Left renal cortex interstitium (tissue), 4 donors: ENCODE measurements at regions not wholly inside any gene's neighbourhood (a gene's known extent, or its start where the extent isn't known, plus 50 kb on each side); places are given as distances from the start of the nearest gene placed in this dataset.
"Not testable (repeated sequence)": the region's sequence is repeated elsewhere in the genome, so short reads cannot be mapped to it uniquely, and the experiment has no call there.

Source experiments
- DNase-seq, 4 donors: peaks; one replicate each; pipeline ENCODE4 v3.0.0-alpha.2; 2013; ENCODE audit warnings: low read depth in 4 of 4, low spot score in 2 of 4, missing footprints in 1 of 4

DNA sequence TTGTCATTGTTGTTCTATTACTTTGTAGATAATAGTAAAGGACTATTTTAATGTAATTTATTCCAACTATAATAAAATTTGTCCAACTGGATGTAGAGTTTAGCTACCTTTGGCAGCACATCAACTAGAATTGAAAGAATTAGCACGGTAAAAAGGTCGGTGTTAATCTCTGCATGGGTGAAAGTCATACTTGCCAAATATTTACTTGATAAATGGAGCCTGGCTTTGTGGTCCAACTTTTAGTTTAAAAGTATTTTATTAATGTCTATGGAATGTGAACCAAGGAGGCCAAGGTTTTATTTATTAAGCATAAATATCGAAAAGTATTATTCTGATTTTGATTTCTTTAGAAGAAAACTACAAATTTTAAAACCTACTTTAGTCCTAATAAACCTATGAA, 1389.0 kb downstream of the PCDH9 start:
- no peak for DNase-seq

DNA sequence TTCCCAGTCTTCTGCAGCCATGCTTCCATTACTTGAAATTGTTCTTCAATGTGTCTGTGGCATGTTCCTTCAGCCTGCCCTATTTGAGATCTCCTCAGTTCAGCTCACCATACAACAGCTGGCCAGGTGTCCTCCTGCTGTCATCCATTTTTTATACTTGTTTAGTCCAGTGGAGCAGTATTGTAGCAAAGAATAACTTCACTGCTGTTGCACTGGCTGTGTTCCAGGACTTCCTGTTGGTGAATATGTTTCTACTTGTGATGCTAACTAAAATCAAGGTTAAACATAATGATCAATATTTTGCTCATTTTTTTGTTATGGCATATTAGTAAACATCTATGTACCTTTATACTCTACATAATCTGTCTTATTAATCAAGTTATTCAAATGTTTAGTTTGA, 1394.1 kb downstream of the PCDH9 start:
- DNase-seq = no peak

DNA sequence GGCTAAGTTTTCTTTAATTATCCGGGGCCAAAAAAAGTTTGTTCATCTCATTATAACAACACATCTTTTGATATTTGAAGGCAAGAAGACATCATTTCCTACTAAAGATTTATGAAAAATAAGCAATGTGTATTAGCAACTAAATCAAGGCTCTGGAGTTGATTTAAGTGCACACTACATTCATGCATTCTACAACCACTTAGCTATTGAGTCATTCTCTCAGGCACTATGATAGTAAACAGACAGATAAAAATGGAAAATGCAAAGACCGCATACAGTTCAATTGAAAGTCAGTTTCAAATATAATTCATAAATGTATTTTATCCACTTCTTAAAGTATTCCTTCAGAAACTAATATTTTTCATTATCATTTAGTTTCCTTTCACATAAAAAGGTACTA, 1395.2 kb downstream of the PCDH9 start:
- no peak for DNase-seq

DNA sequence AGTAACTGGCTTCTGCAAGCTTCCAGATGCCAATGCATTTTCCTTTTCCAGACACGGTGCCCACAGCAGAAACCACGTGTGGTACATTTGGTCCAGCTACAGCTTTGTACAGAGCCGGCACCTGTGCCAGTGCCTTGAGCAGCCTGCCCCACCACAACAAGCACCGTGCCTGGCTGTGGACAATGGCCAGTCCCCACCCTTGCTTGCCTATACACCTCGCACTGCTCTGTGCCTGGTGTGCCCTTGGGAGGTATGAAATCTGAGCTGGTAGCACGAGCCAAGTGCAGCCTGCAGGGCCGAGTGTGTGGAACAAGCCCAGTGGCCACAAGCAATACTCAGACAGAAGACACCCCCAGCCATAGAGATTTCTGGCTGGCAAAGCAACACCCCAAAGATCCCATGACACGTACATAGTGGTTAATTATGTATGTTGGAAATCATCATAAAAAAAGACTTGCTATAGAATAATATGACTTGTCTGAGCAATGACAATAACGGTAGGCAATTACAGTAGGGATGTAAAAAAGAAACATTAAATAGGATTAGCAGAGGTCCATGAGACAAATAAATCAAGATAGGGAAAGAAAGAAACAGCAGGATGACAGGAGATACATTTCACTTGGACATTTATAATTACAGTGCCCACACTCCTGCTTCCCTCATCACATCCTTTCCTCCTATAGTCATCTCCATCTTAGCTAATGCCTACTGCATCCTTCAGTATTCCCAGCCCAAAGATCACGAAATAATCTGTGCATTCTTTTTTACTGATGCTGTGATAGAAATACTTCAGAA, 1399.5 kb downstream of the PCDH9 start:
- DNase-seq = no peak

DNA sequence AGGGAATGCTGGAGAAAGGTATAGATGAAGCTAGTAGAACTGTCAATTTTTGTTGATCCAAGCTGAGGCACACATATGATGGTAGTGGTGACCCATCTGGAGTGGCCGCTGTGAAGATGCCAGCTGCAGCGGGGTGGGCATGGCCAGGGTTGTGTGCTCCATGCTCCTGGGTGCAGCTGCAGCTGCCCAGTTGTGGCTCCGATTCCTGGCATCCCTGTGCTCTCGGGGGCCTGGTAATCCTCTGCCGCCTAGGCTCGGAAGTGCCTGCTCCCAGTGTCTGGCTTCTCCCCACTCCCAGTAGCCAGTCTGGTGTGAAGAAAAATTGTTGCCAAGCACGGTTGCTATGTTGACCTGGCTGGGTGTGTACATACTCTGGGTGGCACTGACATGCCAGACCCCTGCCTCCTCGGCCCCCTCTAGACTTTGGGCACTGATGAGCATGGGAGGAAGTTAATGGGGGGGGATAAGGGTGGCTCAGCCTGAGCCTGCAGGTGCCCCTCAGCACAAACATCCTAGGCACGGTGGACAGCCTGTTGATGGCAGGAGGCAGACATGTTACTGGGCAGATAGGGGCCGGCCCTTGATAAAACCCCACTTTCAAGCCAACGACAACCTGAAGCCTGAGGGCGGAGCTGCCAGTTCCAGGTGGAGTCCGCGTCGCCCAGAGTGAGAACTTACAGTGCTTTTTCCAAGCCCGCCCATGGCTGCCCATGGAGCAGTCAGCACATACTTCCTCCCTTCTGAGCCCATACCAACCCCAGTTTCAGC, 1400.7 kb downstream of the PCDH9 start:
- DNase-seq = no peak

DNA sequence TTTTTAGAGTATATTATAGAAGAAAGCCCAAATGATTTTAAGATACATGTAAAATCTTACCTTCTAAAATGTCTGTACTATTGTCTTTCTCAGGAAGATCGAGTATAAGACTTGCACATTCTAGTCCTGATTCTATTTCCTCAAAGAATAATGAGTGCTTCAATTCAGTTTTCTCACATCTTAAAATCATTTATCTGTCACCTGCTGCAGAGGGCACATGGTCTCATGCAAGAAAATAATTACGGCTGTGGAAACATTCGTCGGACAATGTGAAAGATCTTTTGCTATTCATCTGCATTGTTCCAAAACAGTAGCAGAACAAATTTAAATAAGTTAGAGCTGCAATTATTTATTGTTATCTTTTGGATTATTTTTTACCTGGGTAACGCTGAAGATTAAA, 1403.5 kb downstream of the PCDH9 start:
- DNase-seq = no peak

DNA sequence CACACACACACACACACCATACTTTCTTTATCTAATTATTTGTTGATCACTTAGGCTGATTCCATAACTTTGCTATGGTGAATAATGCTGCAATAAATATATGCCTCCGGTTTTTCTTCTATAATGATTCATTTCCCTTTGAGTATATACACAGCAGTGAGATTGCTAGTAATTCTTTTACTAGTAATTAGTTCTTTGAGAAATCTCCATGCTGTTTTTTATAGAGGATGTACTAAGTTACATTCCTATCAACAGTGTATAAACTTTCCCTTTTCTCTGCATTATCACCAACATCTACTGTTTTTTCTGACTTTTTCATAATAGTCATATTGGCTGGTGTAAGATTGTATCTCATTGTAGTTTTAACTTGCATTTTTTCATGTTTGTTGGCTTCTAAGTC, 1405.1 kb downstream of the PCDH9 start:
- DNase-seq = no peak

DNA sequence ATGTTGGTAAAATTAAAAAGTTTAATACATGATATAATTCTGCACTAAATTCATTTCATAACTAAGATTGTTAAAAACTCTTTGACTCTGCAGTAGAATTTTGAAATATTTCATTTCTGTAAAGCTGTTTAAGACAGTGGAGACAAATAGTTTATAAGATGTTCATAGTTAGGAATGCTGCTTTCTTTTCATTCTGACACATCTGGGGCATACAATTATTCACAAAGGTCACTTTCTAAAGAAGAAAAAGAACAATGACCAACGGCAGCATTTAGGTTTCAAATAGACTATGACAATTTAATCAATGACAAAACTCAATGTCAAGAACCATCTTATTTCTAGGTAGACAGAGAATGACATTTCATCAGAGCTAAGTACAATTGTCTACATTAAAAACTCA, 1422.1 kb downstream of the PCDH9 start:
- DNase-seq = no peak

DNA sequence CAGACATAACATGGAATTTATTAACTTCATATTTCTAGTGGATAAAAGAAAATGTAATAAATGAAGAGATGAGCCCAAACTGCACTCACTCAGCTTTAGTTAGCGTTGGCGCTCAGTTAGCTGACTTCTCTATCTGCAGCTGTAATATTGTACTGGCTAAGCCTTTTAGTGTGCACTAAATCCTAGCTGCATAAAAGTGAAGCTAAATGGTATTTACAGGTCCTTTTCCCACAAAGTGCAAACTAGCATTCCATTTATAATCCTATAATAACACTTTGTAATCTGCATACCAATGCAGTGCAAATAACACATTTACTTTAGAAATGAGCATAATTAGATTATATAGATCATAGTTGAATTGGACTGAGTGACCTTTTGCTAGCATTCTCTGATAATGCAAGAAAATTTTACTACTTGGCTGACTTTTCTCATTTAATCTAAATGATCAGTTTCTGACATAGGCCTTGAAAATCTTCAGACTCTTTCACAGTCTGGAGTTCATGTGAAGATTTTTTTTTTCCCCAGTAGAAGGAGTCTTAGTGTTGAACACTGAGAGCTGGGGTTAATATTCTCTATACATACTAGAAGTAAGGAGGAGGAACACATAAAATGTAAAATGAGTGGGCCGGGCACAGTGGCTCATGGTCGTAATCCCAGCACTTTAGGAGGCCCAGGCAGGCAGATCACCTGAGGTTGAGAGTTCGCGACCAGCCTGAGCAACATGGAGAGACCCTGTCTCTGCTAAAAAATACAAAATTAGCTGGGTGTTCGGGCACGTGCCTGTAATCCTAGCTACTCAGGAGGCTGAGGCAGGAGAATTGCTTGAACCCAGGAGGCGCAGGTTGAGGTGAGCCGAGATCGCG, 1426.4 kb downstream of the PCDH9 start:
- no peak for DNase-seq

DNA sequence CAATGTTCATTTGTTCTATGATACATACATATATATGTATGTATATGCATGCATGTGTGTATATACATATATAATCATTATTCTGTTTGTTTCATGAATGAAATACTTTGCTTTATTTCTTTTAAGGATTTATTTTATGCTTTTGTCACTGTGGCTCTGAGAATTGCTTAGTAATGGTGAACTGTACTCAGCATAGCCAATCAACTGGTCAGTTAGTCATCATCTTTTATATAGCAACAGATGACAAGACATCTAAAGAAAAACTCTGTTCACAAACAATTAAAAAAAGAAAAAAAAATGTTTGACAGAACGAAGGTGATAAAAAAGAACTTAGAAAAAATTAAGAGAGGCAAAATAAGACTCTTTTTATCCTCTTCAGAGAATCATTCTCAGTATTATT, 1440.3 kb downstream of the PCDH9 start:
- DNase-seq = no peak

DNA sequence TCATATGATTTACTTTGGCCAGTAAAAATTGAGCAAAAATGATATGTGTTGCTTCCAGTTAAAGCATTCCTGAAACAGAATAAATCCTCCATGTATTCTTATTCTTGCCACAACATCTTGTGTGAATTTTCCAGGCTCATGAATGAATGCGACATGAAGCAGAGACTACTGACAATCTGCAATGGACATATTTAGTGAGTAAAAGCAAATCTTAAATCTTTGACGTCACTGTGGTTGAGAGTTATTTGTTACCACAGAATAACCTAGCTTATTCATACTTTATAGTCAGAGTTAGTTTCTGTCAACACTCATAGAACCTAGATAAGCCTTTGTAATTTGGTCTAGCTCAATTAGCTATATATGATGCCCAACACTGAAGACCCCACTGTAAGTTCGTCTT, 1443.1 kb downstream of the PCDH9 start:
- no peak for DNase-seq

DNA sequence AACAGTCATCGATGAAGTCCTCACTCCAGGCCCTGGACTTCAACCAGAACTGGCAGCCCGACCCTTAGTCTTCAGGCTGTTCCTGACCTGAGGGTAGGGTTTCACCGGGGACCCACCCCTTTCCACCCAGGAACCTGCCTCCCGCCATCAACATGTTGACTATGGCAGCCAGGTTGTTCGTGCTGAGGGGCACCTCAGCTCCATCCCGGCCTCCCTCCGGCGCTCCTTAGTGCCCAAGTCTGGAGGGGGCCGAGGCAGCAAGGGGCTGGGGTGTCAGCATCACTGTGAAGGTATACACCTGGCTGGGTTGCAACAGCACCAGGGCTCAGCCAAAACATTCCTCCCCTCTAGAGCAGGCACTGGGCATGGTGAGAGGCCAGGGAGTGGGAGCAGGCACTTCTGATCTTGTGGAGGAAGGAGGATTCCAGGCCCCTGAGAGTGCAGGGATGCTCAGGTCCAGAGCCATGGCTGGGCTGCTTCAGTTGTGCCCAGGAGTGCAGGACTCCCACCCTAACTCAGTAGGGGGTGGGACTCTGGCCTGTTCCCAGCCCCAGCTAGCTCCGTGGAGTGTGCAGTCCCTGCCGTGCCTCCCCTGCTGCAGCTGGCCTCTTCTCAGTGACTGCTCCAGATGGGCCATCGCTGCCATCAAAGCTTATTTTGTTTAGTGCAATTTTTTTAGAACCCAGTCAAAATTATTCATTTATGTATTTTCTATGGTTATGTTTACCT, 1445.9 kb downstream of the PCDH9 start:
- DNase-seq = no peak

DNA sequence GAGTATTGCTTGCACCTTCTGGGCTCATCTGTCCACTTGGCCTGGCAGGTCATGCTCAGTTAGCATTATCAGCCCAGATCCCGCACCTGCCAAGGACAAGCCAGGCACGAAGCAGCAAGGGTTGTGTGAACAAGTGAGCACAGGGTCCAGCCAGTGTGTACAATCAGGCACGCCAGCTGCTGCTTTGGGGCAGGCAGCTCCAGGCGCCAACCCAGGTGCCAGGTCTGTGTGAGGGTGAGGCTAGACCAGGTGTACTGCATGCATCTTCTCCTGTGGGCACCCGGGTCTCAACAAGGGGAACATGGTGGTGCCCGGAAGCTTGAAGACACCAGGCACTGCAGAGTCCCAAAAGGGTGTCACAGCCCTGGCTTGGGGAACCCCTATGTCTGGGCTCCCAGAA, 1446.8 kb downstream of the PCDH9 start:
- no peak for DNase-seq

DNA sequence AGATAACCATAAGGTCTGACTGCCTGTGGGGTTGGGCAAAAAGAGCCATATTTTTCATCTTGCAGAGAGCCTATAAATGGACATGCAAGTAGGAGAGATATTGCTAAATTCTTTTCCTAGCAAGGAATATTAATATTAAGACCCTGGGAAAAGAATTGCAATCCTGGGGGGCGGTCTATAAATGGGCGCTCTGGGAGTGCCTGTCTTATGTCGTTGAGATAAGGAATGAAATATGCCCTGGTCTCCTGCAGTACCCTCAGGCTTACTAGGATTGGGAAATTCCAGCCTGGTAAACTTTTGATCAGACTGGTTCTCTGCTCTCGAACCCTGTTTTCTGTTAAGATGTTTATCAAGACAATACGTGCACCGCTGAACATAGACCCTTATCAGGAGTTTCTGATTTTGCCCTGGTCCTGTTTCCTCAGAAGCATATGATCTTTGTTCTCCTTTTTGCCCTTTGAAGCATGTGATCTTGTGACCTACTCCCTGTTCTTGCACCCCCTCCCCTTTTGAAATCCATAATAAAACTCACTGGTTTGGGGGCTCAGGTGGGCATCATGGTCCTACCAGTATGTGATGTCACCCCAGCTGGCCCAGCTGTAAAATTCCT, 1458.3 kb downstream of the PCDH9 start:
- not testable (repeated sequence) for DNase-seq

DNA sequence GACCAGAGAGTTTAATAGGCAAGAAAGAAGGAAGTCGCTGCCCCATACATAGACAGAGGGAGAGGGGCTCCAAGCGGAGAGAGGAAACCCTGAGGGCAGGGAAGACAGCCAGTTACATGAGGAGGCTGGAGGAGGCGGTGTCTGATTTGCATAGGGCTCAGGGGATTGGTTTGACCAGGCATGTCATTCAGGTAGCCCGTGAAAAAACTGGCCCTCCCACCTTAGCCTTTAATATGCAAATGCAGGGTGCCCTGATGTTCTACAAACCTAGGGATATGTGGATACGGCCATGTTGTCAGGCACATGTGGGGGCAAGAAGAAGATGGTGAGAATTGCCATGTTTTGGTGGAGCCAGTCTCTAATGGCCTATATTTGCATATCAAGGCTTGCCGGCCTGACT, 1461.6 kb downstream of the PCDH9 start:
- DNase-seq = no peak

DNA sequence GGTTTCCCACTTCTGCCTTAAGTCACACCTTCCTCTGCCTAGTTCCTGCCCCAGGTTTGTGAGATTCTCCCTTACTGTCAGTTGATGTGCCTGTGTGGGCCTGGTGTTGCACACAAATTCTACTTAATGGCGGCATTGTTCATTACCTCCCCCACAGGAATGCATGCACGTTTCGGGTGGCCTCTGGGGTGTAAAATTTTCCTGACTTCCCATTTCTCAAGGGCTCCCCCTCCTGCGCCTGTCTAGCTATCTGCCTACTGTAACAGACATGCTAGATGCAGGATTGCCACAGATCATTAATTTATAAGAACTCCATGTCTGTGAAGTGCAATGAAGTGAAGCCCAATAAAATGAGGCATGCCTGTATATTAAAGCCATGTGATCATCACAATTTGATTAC, 1466.3 kb downstream of the PCDH9 start:
- DNase-seq = peak in 1 of 4 donors; percentile 4

DNA sequence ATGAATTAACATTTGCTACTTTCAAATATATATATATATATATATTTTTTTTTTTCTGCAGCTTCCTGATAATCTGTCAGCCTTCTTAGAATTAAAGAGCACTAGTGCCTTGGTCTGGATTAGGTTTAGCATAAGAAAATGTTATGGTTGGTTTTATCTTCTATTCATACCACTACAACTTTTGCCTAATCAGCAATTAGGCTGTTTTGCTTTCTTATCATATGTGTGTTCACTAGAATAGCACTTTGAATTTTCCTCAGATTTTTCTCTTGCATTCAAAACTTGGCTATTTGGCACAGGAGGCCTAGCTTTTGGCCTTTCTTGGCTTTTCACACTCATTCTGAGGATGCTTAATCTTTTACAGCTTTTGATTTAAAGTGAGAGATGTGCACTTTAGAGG, 1468.1 kb downstream of the PCDH9 start:
- no peak for DNase-seq

DNA sequence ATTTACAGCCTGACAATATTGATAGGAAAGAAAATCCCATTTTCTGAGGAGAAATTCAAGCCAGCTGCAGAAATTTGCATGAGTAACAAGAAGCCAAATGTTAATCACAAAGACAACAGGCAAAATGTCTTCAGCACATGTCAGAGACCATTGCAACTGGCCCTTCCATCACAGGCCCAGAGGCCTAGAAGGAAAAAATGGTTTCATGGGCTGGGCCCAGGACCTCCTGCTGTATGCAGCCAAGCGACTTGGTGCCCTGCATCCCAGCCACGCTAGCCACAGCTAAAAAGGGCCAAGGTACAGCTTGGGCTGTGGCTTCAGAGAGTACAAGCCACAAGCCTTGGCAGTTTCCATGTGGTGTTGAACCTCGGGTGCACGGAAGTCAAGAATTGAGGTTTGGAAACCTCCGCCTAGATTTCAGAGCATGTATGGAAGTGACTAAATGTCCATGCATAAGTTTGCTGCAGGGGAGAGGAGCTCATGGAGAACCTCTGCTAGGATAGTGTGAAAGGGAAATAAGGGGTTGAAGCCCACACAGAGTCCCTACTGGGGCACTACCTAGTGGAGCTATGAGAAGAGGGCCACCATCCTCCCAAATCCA, 1474.0 kb downstream of the PCDH9 start:
- no peak for DNase-seq

DNA sequence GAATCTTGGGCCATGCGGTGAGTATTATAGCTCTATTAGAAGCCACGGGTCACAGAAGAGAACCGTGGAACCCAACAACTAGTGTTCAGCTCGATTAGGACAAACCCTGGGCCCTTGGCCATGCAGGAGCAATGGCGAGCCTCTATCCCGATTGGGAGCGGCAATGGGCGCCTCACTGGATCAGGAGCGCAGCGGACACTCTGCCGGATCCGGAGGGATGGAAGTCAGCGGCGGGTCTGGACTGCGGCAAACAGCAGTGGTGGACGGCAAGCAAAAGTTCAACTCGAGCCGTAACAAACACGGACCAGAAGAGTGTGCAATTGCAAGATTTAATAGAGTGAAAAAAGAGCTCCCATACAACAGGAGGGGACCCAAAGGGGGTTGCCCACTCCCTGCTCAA, 1481.9 kb downstream of the PCDH9 start:
- no peak for DNase-seq

DNA sequence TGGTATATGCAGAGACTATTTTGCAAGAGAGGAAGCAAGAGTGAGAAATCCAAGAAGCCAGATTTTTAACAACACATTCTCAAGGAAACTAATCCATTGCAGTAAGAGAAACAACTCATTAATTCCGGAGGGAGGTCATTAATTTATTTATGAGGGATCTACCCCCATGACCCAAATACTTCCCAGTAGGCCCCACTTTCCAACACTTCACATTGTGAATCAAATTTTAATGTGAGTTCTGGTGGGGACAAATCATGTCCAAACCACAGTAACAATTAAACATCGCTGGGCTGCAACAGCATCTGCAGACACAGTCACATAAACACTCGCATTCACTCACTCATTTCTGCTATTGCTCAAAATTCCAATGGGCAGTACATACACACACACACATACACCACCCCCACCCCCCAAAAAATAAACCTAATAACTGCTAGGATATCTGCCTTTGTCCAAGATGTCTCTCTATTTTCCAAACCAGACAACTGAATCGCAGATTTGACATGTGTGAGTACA, 1483.7 kb downstream of the PCDH9 start:
- DNase-seq = peak in 1 of 4 donors; percentile 7
